Prostate gland (tissue), 2 donors: ENCODE measurements at regions not wholly inside any gene's neighbourhood (a gene's known extent, or its start where the extent isn't known, plus 50 kb on each side); places are given as distances from the start of the nearest gene placed in this dataset.

Experiments used
- POLR2A ChIP-seq: fragments of 450-650 bp; IDR thresholded peaks from one replicate; pipeline ENCODE4 v1.6.1; 2016; ENCODE audit warnings: antibody characterized with exemption, mild to moderate bottlenecking
- TF ChIP-seq, protein P1 (sequence below), 4 experiments: fragments of 200-600 bp in 2 of 4; fragments of 450-650 bp in 2 of 4; sonication (generic) in 2 of 4; IDR thresholded peaks; 1 replicate in 3 of 4; 2 replicates in 1 of 4; pipeline ENCODE4 v1.5.1; 2016 to 2019; ENCODE audit warnings: antibody characterized with exemption in 4 of 4, mild to moderate bottlenecking in 2 of 4, moderate library complexity in 2 of 4

DNA sequence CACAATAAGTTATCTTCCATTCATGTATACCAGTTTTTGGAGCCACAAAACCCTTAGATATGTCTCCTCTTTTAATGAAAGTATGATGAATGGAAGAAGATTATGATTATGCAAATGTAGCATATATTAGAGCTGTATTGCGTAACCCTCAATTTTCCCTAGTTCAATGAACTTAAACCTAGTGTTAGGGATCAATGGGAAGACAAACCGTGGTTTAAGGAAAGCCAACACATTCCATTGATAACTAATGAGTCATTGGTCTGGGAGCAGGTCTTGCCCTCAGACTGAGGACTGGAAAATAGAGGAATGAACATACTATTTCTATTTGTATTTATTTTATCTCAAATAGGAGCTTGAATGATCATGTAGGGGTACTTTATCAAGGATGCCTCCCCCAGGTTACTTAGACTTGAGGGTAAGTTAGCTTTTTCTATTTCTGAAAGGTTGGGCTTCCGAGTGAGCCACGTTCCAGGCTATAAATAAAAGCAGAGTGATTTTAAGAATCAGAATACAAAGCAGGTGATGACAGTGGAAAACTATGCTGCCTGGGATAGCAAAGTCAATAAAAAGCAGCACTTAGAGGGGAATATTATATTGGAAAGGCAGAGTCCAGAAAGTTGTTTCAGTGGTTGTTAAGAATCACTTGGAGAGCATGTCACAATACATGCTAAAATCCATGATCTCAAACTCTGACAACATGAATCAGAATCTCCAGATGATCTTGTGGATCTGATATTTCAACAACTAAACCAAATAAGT is 356.0 kb downstream of the ADAM29 start:
- TF ChIP-seq, protein P1, sequence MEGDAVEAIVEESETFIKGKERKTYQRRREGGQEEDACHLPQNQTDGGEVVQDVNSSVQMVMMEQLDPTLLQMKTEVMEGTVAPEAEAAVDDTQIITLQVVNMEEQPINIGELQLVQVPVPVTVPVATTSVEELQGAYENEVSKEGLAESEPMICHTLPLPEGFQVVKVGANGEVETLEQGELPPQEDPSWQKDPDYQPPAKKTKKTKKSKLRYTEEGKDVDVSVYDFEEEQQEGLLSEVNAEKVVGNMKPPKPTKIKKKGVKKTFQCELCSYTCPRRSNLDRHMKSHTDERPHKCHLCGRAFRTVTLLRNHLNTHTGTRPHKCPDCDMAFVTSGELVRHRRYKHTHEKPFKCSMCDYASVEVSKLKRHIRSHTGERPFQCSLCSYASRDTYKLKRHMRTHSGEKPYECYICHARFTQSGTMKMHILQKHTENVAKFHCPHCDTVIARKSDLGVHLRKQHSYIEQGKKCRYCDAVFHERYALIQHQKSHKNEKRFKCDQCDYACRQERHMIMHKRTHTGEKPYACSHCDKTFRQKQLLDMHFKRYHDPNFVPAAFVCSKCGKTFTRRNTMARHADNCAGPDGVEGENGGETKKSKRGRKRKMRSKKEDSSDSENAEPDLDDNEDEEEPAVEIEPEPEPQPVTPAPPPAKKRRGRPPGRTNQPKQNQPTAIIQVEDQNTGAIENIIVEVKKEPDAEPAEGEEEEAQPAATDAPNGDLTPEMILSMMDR (IDR thresholded peaks at IDR 0.05): no peak
- no peak for TF ChIP-seq POLR2A
